H9 (cell line): ENCODE measurements at regions not wholly inside any gene's neighbourhood (a gene's known extent, or its start where the extent isn't known, plus 50 kb on each side); places are given as distances from the start of the nearest gene placed in this dataset.

ENCODE experiments used
- DNase-seq: peaks from one replicate; pipeline ENCODE4 v3.0.0-alpha.2; 2017
- H2AFZ ChIP-seq: one replicate; pipeline ENCODE4 v1.6.1; 2013; ENCODE audit warnings: mild to moderate bottlenecking, low read length, control low read depth, moderate library complexity
- H2AK5ac ChIP-seq: 2 replicates; pipeline ENCODE4 v1.6.1; 2013; ENCODE audit warnings: low read length, control low read depth, mixed read lengths; ENCODE audit not compliant: insufficient read length
- H2BK120ac ChIP-seq: one replicate; pipeline ENCODE4 v1.6.1; 2013; ENCODE audit warnings: low read depth, mild to moderate bottlenecking, low read length, control low read depth, inconsistent platforms; ENCODE audit not compliant: poor library complexity, severe bottlenecking
- H2BK12ac ChIP-seq: 2 replicates; pipeline ENCODE4 v1.6.1; 2013; ENCODE audit warnings: low read length, control low read depth, mixed read lengths, low read depth; ENCODE audit not compliant: insufficient read length
- H2BK15ac ChIP-seq: 2 replicates; pipeline ENCODE4 v1.6.1; 2013; ENCODE audit warnings: low read depth, low read length, control low read depth
- H2BK20ac ChIP-seq: one replicate; pipeline ENCODE4 v1.6.1; 2013; ENCODE audit warnings: low read depth, mild to moderate bottlenecking, low read length, control low read depth, inconsistent platforms; ENCODE audit not compliant: poor library complexity, severe bottlenecking
- H2BK5ac ChIP-seq: 2 replicates; pipeline ENCODE4 v1.6.1; 2013; ENCODE audit warnings: low read length, control low read depth, mixed read lengths; ENCODE audit not compliant: insufficient read length
- H3K14ac ChIP-seq: 2 replicates; pipeline ENCODE4 v1.6.1; 2013; ENCODE audit warnings: low read length, control low read depth; ENCODE audit not compliant: insufficient read depth
- H3K18ac ChIP-seq: 2 replicates; pipeline ENCODE4 v1.6.1; 2013; ENCODE audit warnings: low read depth, mild to moderate bottlenecking, mixed read lengths, low read length, control low read depth; ENCODE audit not compliant: insufficient read length
- H3K23ac ChIP-seq: 2 replicates; pipeline ENCODE4 v1.6.1; 2013; ENCODE audit warnings: low read length, control low read depth, mixed read lengths, low read depth; ENCODE audit not compliant: insufficient read length
- H3K23me2 ChIP-seq: 2 replicates; pipeline ENCODE4 v1.6.1; 2013; ENCODE audit warnings: low read depth, mild to moderate bottlenecking, mixed read lengths, low read length, control low read depth; ENCODE audit not compliant: insufficient read length, poor library complexity, severe bottlenecking
- H3K27ac ChIP-seq: 2 replicates; pipeline ENCODE4 v1.5.1; 2013; ENCODE audit warnings: low read length, control low read depth, mixed read lengths, low read depth; ENCODE audit not compliant: insufficient read length
- H3K27me3 ChIP-seq: 2 replicates; pipeline ENCODE4 v1.6.1; 2013; ENCODE audit warnings: low read length, control low read depth, inconsistent platforms; ENCODE audit not compliant: insufficient read depth
- H3K4ac ChIP-seq: 2 replicates; pipeline ENCODE4 v1.6.1; 2013; ENCODE audit warnings: low read depth, mild to moderate bottlenecking, control low read depth, inconsistent platforms, low read length, moderate library complexity
- H3K4me1 ChIP-seq: 2 replicates; pipeline ENCODE4 v1.6.1; 2013; ENCODE audit warnings: low read length, control low read depth, inconsistent platforms; ENCODE audit not compliant: insufficient read depth
- H3K4me2 ChIP-seq: 2 replicates; pipeline ENCODE4 v1.6.1; 2013; ENCODE audit warnings: low read length, control low read depth, mixed read lengths; ENCODE audit not compliant: insufficient read length, insufficient read depth
- H3K56ac ChIP-seq: 2 replicates; pipeline ENCODE4 v1.6.1; 2013; ENCODE audit warnings: low read depth, mild to moderate bottlenecking, mixed read lengths, low read length, control low read depth; ENCODE audit not compliant: insufficient read length
- H3K79me1 ChIP-seq: 2 replicates; pipeline ENCODE4 v1.6.1; 2013; ENCODE audit warnings: low read depth, mild to moderate bottlenecking, moderate library complexity, low read length, control low read depth, inconsistent platforms; ENCODE audit not compliant: insufficient read depth, poor library complexity, severe bottlenecking
- H3K79me2 ChIP-seq: 2 replicates; pipeline ENCODE4 v1.6.1; 2013; ENCODE audit warnings: low read length, control low read depth, inconsistent platforms; ENCODE audit not compliant: insufficient read depth
- H3K9ac ChIP-seq: 2 replicates; pipeline ENCODE4 v1.6.1; 2013; ENCODE audit warnings: low read length, control low read depth, mixed read lengths; ENCODE audit not compliant: insufficient read length; ENCODE audit errors: extremely low read depth
- H3K9me3 ChIP-seq: one replicate; pipeline ENCODE4 v1.6.1; 2013; ENCODE audit warnings: low read depth, low read length, inconsistent platforms; ENCODE audit not compliant: control insufficient read depth
- H3T11ph ChIP-seq: one replicate; pipeline ENCODE4 v1.6.1; 2013; ENCODE audit warnings: mild to moderate bottlenecking, low read length, control low read depth, inconsistent platforms
- H4K20me1 ChIP-seq: one replicate; pipeline ENCODE4 v1.6.1; 2013; ENCODE audit not compliant: control insufficient read depth, insufficient read length, insufficient read depth
- H4K5ac ChIP-seq: 2 replicates; pipeline ENCODE4 v1.6.1; 2013; ENCODE audit warnings: low read depth, mild to moderate bottlenecking, mixed read lengths, low read length, control low read depth; ENCODE audit not compliant: insufficient read length
- H4K8ac ChIP-seq: replicated peaks from 2 replicates; pipeline ENCODE4 v1.6.1; 2013; ENCODE audit warnings: low read length, control low read depth, mixed read lengths, low read depth; ENCODE audit not compliant: insufficient read length
- H4K91ac ChIP-seq: 2 replicates; pipeline ENCODE4 v1.6.1; 2013; ENCODE audit warnings: low read depth, mild to moderate bottlenecking, moderate library complexity, mixed read lengths, low read length, control low read depth; ENCODE audit not compliant: insufficient read length
- H3K27ac Mint-ChIP-seq, 3 experiments: 2 replicates in 2 of 3; 3 replicates in 1 of 3; pipeline ENCODE4 v1.8.0; 2020 to 2021; ENCODE audit warnings: mixed read lengths in 3 of 3, mild to moderate bottlenecking in 1 of 3, moderate library complexity in 1 of 3
- H3K27me3 Mint-ChIP-seq: 2 replicates; pipeline ENCODE4 v1.8.0; 2021; ENCODE audit warnings: low read depth, mild to moderate bottlenecking, moderate library complexity, mixed read lengths
- H3K36me3 Mint-ChIP-seq, 3 experiments: 2 replicates in 2 of 3; 3 replicates in 1 of 3; pipeline ENCODE4 v1.8.0; 2020 to 2021; ENCODE audit warnings: low read depth in 3 of 3, mixed read lengths in 3 of 3; ENCODE audit not compliant: insufficient read depth in 1 of 3
- H3K4me1 Mint-ChIP-seq, 2 experiments: 2 replicates each; pipeline ENCODE4 v1.8.0; 2020; ENCODE audit warnings: mixed read lengths in 2 of 2
- H3K4me3 Mint-ChIP-seq, 2 experiments: 2 replicates in 1 of 2; 3 replicates in 1 of 2; pipeline ENCODE4 v1.8.0; 2020 to 2021; ENCODE audit warnings: mild to moderate bottlenecking in 2 of 2, mixed read lengths in 2 of 2, moderate library complexity in 1 of 2
- H3K9me3 Mint-ChIP-seq, 2 experiments: 2 replicates in 1 of 2; 3 replicates in 1 of 2; pipeline ENCODE4 v1.8.0; 2020; ENCODE audit warnings: mild to moderate bottlenecking in 2 of 2, mixed read lengths in 2 of 2, moderate library complexity in 1 of 2
- WGBS: extraction: QIAGEN DNeasy Blood & Tissue Kit; methylation state at CpG from one replicate; pipeline ENCODE4 v1.1.7; 2013; ENCODE audit warnings: missing lambda C conversion rate, low lambda C conversion rate, mixed read lengths; ENCODE audit not compliant: insufficient read length; ENCODE audit errors: extremely low coverage; 5-methylcytosine and 5-hydroxymethylcytosine counted together
- TF ChIP-seq, protein P1 (sequence below): fragments of 200-600 bp; sonication (generic); conservative IDR thresholded peaks from 3 replicates; pipeline ENCODE4 v1.8.0; 2021; ENCODE audit warnings: antibody characterized with exemption, mild to moderate bottlenecking

DNA sequence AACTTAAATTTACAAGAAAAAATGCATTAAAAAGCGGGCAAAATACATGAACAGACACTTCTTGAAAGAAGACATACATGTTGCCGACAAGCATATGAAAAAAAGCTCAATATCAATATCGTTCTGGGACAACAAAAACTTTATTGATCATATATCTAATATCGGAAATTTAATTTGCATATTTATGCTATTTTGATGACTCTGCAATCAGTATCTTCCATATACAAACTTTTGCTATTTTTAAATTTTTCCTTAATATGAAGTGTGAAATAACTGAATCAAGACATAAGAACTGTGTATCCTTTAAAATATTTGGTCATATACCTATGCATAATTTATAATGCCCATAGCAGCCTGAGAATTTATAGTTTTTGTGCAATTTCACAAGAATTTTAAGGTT, 224.6 kb downstream of the ALX1 start:
- no CpG with 5 or more reads among the region's 4 CpGs for WGBS
- H2BK5ac ChIP-seq, result no peak overlapping the region

More for the DNA sequence above, 224.6 kb downstream of the ALX1 start:
- no peak overlapping the region for H3K18ac ChIP-seq
- no peak overlapping the region for H3K56ac ChIP-seq
- H2BK20ac ChIP-seq, result no peak overlapping the region
- H2AK5ac ChIP-seq, result no peak overlapping the region
- no peak for DNase-seq
- no peaks in the 10 kb centered on the region for H4K20me1 ChIP-seq
- H2AFZ ChIP-seq, result no peak overlapping the region
- no peaks in the 10 kb centered on the region for H3K23me2 ChIP-seq
- H3K4me3 Mint-ChIP-seq, result no peak overlapping the region
- no peaks in the 10 kb centered on the region for H3K4me1 ChIP-seq
- no peak overlapping the region for H3K4me2 ChIP-seq
- H3K79me2 ChIP-seq, result no peaks in the 10 kb centered on the region
- H3K4ac ChIP-seq, result no peak overlapping the region
- H3K27me3 ChIP-seq, result no peaks in the 10 kb centered on the region
- TF ChIP-seq, protein P1, sequence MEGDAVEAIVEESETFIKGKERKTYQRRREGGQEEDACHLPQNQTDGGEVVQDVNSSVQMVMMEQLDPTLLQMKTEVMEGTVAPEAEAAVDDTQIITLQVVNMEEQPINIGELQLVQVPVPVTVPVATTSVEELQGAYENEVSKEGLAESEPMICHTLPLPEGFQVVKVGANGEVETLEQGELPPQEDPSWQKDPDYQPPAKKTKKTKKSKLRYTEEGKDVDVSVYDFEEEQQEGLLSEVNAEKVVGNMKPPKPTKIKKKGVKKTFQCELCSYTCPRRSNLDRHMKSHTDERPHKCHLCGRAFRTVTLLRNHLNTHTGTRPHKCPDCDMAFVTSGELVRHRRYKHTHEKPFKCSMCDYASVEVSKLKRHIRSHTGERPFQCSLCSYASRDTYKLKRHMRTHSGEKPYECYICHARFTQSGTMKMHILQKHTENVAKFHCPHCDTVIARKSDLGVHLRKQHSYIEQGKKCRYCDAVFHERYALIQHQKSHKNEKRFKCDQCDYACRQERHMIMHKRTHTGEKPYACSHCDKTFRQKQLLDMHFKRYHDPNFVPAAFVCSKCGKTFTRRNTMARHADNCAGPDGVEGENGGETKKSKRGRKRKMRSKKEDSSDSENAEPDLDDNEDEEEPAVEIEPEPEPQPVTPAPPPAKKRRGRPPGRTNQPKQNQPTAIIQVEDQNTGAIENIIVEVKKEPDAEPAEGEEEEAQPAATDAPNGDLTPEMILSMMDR, result no peak
- H2BK120ac ChIP-seq, result no peak overlapping the region
- H4K5ac ChIP-seq, result no peak overlapping the region
- H3K27ac Mint-ChIP-seq, result no peak overlapping the region
- H3K4me1 Mint-ChIP-seq, result no peaks in the 10 kb centered on the region
- no peak overlapping the region for H3K14ac ChIP-seq
- H3K9ac ChIP-seq, result no peak overlapping the region
- no peak overlapping the region for H2BK15ac ChIP-seq
- no peak overlapping the region for H3K27ac ChIP-seq
- H3K9me3 ChIP-seq, result no peaks in the 10 kb centered on the region
- H3T11ph ChIP-seq, result no peak overlapping the region
- H3K36me3 Mint-ChIP-seq, result peaks cover 0 to 3% (median 0%) of the 10 kb centered on the region in 3 experiments; a peak in 1 of 7 replicates
- no peak overlapping the region for H4K8ac ChIP-seq
- no peak overlapping the region for H4K91ac ChIP-seq
- peaks cover 0 to 2% of the 10 kb centered on the region in 2 experiments; a peak in 2 of 5 replicates for H3K9me3 Mint-ChIP-seq
- H2BK12ac ChIP-seq, result no peak overlapping the region
- no peaks in the 10 kb centered on the region for H3K27me3 Mint-ChIP-seq
- no peak overlapping the region for H3K23ac ChIP-seq
- no peaks in the 10 kb centered on the region for H3K79me1 ChIP-seq
